ENCODE measurements at regions not wholly inside any gene's neighbourhood (a gene's known extent, or its start where the extent isn't known, plus 50 kb on each side); places are given as distances from the start of the nearest gene placed in this dataset.

GRCh38 chrX:2610246-2611170 lies 80.6 kb upstream of the CD99 start:
- Mint-ChIP-seq H3K27ac (peak overlapping the region; percentile 81), H3K4me1 (ENCODE audit: low read depth) (peaks cover 50% of the 10 kb centered on the region), H3K36me3 (ENCODE audit: low read depth) (peaks cover 46% of the 10 kb centered on the region), H3K9me3 (peaks cover 3% of the 10 kb centered on the region), H3K4me3 (peak overlapping the region; percentile 75), H3K27me3 (no peaks in the 10 kb centered on the region)
- CTCF ChIA-PET, result no interaction called here
- no peak for DNase-seq
- TF ChIP-seq CTCF (IDR thresholded peaks at IDR 0.05), result no peak
- POLR2A ChIA-PET, result no interaction called here
- intact Hi-C loops (cut with micrococcal nuclease), result no loop called here
- ATAC-seq, result no peak

- CTCF ChIA-PET, result no interaction called here
- peaks cover 3% of the 10 kb centered on the region for H3K9me3 Mint-ChIP-seq
- ATAC-seq (no peak), DNase-seq (no peak)
- intact Hi-C loops (cut with micrococcal nuclease), result no loop called here
- POLR2A ChIA-PET, result no interaction called here
- peak overlapping the region; percentile 75 for H3K4me3 Mint-ChIP-seq
- peaks cover 42% of the 10 kb centered on the region for H3K4me1 Mint-ChIP-seq (ENCODE audit: low read depth)
- H3K27me3 Mint-ChIP-seq, result no peaks in the 10 kb centered on the region
- peak overlapping the region; percentile 81 for H3K27ac Mint-ChIP-seq
- no peak for TF ChIP-seq CTCF (IDR thresholded peaks at IDR 0.05)
- peaks cover 39% of the 10 kb centered on the region for H3K36me3 Mint-ChIP-seq (ENCODE audit: low read depth)
Measured at GRCh38 chrX:2609431-2610238, 81.5 kb upstream of the CD99 start.

- DNase-seq (peak; percentile 85), ATAC-seq (peak; percentile 94)
- peaks cover 3% of the 10 kb centered on the region for H3K9me3 Mint-ChIP-seq
- H3K36me3 Mint-ChIP-seq (ENCODE audit: low read depth), result peaks cover 33% of the 10 kb centered on the region
- no peaks in the 10 kb centered on the region for H3K27me3 Mint-ChIP-seq
- no peak for TF ChIP-seq CTCF (IDR thresholded peaks at IDR 0.05)
- ChIA-PET CTCF (no interaction called here), POLR2A (no interaction called here)
- intact Hi-C loops (cut with micrococcal nuclease), result no loop called here
- H3K4me1 Mint-ChIP-seq (ENCODE audit: low read depth), result peaks cover 41% of the 10 kb centered on the region
- H3K27ac Mint-ChIP-seq, result peak overlapping the region; percentile 89
- peak overlapping the region; percentile 75 for H3K4me3 Mint-ChIP-seq
Measured at GRCh38 chrX:2608638-2609430, 82.3 kb upstream of the CD99 start.

GRCh38 chrX:2607113-2607512 lies 84.0 kb upstream of the CD99 start:
- H3K4me1 Mint-ChIP-seq (ENCODE audit: low read depth), result peaks cover 32% of the 10 kb centered on the region
- H3K9me3 Mint-ChIP-seq, result peaks cover 3% of the 10 kb centered on the region
- CTCF ChIA-PET, result no interaction called here

More at GRCh38 chrX:2607113-2607512, 84.0 kb upstream of the CD99 start:
- Mint-ChIP-seq H3K27ac (no peak overlapping the region), H3K36me3 (ENCODE audit: low read depth) (peaks cover 21% of the 10 kb centered on the region), H3K4me3 (peak overlapping the region; percentile 75), H3K27me3 (no peaks in the 10 kb centered on the region)
- DNase-seq (no peak), ATAC-seq (no peak)
- POLR2A ChIA-PET, result no interaction called here
- TF ChIP-seq CTCF (IDR thresholded peaks at IDR 0.05), result no peak
- intact Hi-C loops (cut with micrococcal nuclease), result no loop called here

All from activated CD8-positive, alpha-beta T cell treated with anti-CD3 and anti-CD28 coated beads for 36 hours (primary cell).